DMS153 (cell line): ENCODE measurements at regions not wholly inside any gene's neighbourhood (a gene's known extent, or its start where the extent isn't known, plus 50 kb on each side); places are given as distances from the start of the nearest gene placed in this dataset.

Experiments
- DNase-seq: peaks from one replicate; lab custom pipeline; 2025; lab: John Stamatoyannopoulos, UW

GRCh38 chr2:20523799-20524187 is 76.9 kb downstream of the RHOB start:
- DNase-seq = no peak

- peak; percentile 45 for DNase-seq
Observed at GRCh38 chr2:20524412-20525040, 77.7 kb downstream of the RHOB start.

GRCh38 chr2:20525041-20526035 is 78.5 kb downstream of the RHOB start:
- peak; percentile 71 for DNase-seq

- no peak for DNase-seq
Observed at GRCh38 chr2:20526160-20526559, 79.3 kb downstream of the RHOB start.

- no peak for DNase-seq
Observed at GRCh38 chr2:20526708-20527107, 79.8 kb downstream of the RHOB start.

- no peak for DNase-seq
Observed at GRCh38 chr2:20528713-20529112, 81.8 kb downstream of the RHOB start.

- DNase-seq = no peak
Observed at GRCh38 chr2:20530520-20530919, 83.6 kb downstream of the RHOB start.

- no peak for DNase-seq
Observed at GRCh38 chr2:20531633-20532262, 84.9 kb downstream of the RHOB start.

- no peak for DNase-seq
Observed at GRCh38 chr2:20532634-20533437, 86.0 kb downstream of the RHOB start.

- DNase-seq = no peak
Observed at GRCh38 chr2:20533993-20534622, 87.2 kb downstream of the RHOB start.

- no peak for DNase-seq
Observed at GRCh38 chr2:20534913-20535801, 88.3 kb downstream of the RHOB start.

GRCh38 chr2:20536619-20537422 is 89.9 kb downstream of the RHOB start:
- no peak for DNase-seq

GRCh38 chr2:20537423-20538307 is 90.8 kb downstream of the RHOB start:
- no peak for DNase-seq

GRCh38 chr2:20538308-20539132 is 91.6 kb downstream of the RHOB start:
- no peak for DNase-seq

- no peak for DNase-seq
Observed at GRCh38 chr2:20539133-20539719, 92.4 kb downstream of the RHOB start.

GRCh38 chr2:20539776-20540586 is 93.1 kb downstream of the RHOB start:
- no peak for DNase-seq
